MM.1S (cell line): ENCODE measurements at regions not wholly inside any gene's neighbourhood (a gene's known extent, or its start where the extent isn't known, plus 50 kb on each side); places are given as distances from the start of the nearest gene placed in this dataset.

Experiments
- CTCF ChIP-seq: fragments of 300-600 bp; sonication (generic); IDR thresholded peaks from 2 replicates; pipeline ENCODE4 v1.5.1; 2016; ENCODE audit warnings: antibody characterized with exemption, low read length, mixed read lengths
- EZH2phosphoT487 ChIP-seq: fragments of 300-600 bp; sonication (generic); IDR thresholded peaks from 2 replicates; pipeline ENCODE4 v1.6.1; 2018; ENCODE audit warnings: antibody characterized with exemption, low read length

GRCh38 chr3:154729741-154730140 is 299.8 kb upstream of the GPR149 start:
- TF ChIP-seq CTCF (no peak), EZH2phosphoT487 (no peak)
